ENCODE measurements at regions not wholly inside any gene's neighbourhood (a gene's known extent, or its start where the extent isn't known, plus 50 kb on each side); places are given as distances from the start of the nearest gene placed in this dataset.

DNA sequence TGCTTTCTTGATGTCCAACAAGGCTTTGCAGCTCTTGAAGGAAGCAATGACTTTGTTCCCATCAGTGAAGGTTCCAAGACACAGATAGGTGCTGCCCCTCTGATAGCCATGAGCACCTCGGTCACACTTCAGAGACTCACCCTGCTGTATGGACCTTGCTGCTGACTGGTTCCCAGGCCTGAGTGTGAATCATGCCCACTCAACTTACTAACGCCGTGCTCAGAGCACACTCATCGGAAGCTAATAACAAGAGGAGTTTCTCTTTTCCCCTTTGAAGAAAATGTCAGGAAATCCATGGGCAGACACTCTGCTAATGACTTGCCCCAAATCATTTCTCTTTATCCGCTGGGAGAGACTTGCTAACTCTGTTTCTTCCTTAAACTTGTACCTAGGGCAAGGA is 83.8 kb upstream of the ARL4C start:
- DNase-seq (ENCODE audit: low spot score in 2 of 2) = no peak
- H3K4me1 ChIP-seq = no peaks in the 10 kb centered on the region
- no peak overlapping the region for H3K27ac ChIP-seq
- no peaks in the 10 kb centered on the region for H3K9me3 ChIP-seq
- no peaks in the 10 kb centered on the region for H3K27me3 ChIP-seq
- H3K4me3 ChIP-seq = no peak overlapping the region
- H3K36me3 ChIP-seq = no peaks in the 10 kb centered on the region
- WGBS = 92% methylated on average over 5 of the region's 5 CpGs
- TF ChIP-seq, protein P1, sequence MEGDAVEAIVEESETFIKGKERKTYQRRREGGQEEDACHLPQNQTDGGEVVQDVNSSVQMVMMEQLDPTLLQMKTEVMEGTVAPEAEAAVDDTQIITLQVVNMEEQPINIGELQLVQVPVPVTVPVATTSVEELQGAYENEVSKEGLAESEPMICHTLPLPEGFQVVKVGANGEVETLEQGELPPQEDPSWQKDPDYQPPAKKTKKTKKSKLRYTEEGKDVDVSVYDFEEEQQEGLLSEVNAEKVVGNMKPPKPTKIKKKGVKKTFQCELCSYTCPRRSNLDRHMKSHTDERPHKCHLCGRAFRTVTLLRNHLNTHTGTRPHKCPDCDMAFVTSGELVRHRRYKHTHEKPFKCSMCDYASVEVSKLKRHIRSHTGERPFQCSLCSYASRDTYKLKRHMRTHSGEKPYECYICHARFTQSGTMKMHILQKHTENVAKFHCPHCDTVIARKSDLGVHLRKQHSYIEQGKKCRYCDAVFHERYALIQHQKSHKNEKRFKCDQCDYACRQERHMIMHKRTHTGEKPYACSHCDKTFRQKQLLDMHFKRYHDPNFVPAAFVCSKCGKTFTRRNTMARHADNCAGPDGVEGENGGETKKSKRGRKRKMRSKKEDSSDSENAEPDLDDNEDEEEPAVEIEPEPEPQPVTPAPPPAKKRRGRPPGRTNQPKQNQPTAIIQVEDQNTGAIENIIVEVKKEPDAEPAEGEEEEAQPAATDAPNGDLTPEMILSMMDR (IDR thresholded peaks at IDR 0.05) = no peak
- TF ChIP-seq POLR2A (IDR thresholded peaks at IDR 0.05) (no peak), POLR2AphosphoS5 (IDR thresholded peaks at IDR 0.05) (no peak), EP300 (IDR thresholded peaks at IDR 0.05) (no peak)

DNA sequence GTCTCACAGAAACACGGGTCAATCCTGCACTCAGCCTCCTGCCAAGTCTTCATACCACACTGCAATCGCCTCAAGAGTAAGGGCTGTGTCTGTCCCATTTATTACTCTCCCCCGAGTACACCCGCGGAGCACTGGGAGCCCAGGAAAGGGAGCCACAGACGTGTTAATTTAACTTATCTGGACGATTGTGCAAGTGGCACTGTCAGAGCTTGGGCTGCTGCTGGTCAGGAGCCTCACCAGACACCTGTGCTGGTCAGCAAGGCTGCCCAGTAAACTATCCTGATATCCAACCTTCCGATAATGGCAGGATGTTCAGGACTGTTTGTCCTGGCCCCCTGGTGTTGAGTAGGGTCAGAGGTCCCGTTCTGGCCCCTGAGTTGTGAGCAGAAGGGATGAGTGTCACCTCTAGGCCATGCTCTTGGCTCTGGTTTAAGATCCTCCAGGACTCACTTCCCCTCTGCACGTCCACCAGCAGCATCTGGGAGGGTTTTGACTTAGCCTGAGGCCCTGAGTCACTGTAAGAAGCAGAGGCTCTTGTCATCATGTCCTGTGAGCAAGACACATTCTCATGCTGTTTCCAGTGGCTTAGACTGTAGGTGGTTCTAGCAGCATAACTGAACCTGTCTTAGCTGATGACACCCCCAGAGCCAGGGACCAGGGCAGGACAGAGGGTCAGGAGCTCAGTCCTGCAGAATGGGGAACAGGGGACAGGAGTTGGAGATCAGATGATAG is 82.5 kb upstream of the ARL4C start:
- H3K27me3 ChIP-seq = no peaks in the 10 kb centered on the region
- TF ChIP-seq POLR2AphosphoS5 (IDR thresholded peaks at IDR 0.05) = no peak
- TF ChIP-seq, protein P1 (IDR thresholded peaks at IDR 0.05) = no peak
- TF ChIP-seq POLR2A (IDR thresholded peaks at IDR 0.05) = no peak
- no peak for DNase-seq (ENCODE audit: low spot score in 2 of 2)

DNA sequence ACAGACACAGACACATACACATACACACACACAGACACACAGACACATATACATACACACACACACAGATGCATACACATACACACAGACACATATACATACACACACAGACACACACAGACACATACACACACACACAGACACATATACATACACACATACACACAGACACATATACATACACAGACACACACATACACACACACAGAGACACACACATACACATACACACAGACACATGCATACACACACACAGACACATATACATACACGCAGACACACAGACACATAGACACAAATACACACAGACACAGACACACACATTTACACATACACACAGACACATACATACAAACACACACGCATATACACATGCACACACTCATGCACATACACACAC is 81.5 kb upstream of the ARL4C start:
- H3K4me3 ChIP-seq = no peak overlapping the region
- H3K4me1 ChIP-seq = no peaks in the 10 kb centered on the region
- TF ChIP-seq POLR2AphosphoS5 (IDR thresholded peaks at IDR 0.05) = no peak
- TF ChIP-seq POLR2A (IDR thresholded peaks at IDR 0.05) = no peak
- TF ChIP-seq, protein P1 (IDR thresholded peaks at IDR 0.05) = no peak
- H3K27me3 ChIP-seq = no peaks in the 10 kb centered on the region
- WGBS = 94% methylated on average over 2 of the region's 2 CpGs
- no peak for DNase-seq (ENCODE audit: low spot score in 2 of 2)
- H3K36me3 ChIP-seq = no peaks in the 10 kb centered on the region
- no peak overlapping the region for H3K27ac ChIP-seq
- H3K9me3 ChIP-seq = no peaks in the 10 kb centered on the region

More for the DNA sequence above, 82.5 kb upstream of the ARL4C start:
- Histone ChIP-seq H3K4me3 (no peak overlapping the region), H3K9me3 (no peaks in the 10 kb centered on the region), H3K36me3 (no peaks in the 10 kb centered on the region), H3K4me1 (no peaks in the 10 kb centered on the region), H3K27ac (no peak overlapping the region)
- WGBS = 85% methylated on average over 8 of the region's 10 CpGs

DNA sequence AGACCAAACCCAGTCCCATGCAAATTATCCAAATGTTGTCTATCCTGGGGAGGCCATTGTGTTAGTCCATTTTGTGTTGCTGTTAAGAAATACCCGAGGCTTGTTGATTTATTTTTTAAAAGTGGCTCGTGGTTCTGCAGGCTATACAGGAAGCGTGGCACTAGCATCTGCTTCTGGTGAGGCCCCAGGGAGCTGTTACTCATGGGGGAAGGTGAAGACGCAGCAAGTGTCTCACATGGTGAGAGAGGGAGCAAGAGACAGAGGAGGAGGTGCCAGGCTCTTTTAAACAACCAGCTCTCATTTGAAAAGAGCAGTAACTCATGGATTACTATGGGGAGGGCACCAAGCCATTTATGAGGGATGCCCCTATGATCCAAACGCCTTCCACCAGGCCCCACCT is 80.3 kb upstream of the ARL4C start:
- no peak overlapping the region for H3K4me3 ChIP-seq
- no peak overlapping the region for H3K27ac ChIP-seq
- 45% methylated on average over 5 of the region's 5 CpGs for WGBS

DNA sequence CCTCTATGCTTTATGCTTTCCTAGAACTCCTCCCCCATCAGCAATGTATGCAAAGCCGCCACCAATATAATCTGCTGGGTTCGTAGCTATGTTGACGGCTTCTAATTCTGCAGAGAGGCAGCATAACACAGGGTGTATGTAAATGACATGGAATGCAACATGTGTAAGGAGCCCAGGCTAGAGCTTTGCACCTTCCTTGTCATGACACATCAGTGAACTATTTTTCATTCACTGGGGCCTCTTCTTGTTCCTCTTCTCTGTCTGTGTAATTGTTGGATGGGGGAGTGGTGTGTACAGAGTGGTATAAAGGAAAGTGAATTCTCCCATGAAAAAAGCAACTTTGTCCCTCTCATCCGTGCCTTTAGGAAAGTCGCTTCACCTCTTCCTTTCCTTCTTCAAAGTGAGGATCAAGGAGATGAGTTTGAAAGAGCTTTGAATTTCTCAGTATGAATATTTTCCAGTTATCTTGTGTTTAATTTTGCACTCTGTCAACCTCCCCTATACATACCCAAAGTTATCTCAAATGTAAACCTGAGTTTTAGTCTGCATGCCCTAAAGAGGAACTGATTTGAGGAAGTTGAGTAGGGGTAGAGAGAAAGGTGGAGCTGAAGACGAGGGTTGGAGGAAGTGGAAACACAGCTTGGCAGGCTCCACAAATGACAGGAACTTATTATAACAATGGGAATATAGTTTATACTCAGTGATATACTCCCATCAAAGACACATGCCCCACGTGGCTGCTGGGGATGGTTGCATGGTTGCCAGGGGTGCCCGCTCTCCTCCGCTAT is 74.9 kb upstream of the ARL4C start:
- TF ChIP-seq POLR2A (IDR thresholded peaks at IDR 0.05) (no peak), EP300 (IDR thresholded peaks at IDR 0.05) (no peak), POLR2AphosphoS5 (IDR thresholded peaks at IDR 0.05) (no peak)
- TF ChIP-seq, protein P1 (IDR thresholded peaks at IDR 0.05) = no peak
- 85% methylated on average over 9 of the region's 9 CpGs for WGBS
- DNase-seq (ENCODE audit: low spot score in 2 of 2) = no peak

More for the DNA sequence above, 80.3 kb upstream of the ARL4C start:
- H3K36me3 ChIP-seq = no peaks in the 10 kb centered on the region
- H3K9me3 ChIP-seq = no peaks in the 10 kb centered on the region
- H3K27me3 ChIP-seq = peaks cover 3% of the 10 kb centered on the region
- no peaks in the 10 kb centered on the region for H3K4me1 ChIP-seq
- TF ChIP-seq, protein P1 (IDR thresholded peaks at IDR 0.05) = no peak
- TF ChIP-seq POLR2A (IDR thresholded peaks at IDR 0.05) = no peak
- TF ChIP-seq POLR2AphosphoS5 (IDR thresholded peaks at IDR 0.05) = no peak
- TF ChIP-seq EP300 (IDR thresholded peaks at IDR 0.05) = no peak
- DNase-seq (ENCODE audit: low spot score in 2 of 2) = no peak

More for the DNA sequence above, 74.9 kb upstream of the ARL4C start:
- Histone ChIP-seq H3K4me3 (no peak overlapping the region), H3K4me1 (no peaks in the 10 kb centered on the region), H3K27me3 (peaks cover 3% of the 10 kb centered on the region), H3K9me3 (no peaks in the 10 kb centered on the region), H3K36me3 (no peaks in the 10 kb centered on the region), H3K27ac (no peak overlapping the region)

Measured in suprapubic skin (tissue), 4 donors.